ENCODE measurements at regions not wholly inside any gene's neighbourhood (a gene's known extent, or its start where the extent isn't known, plus 50 kb on each side); places are given as distances from the start of the nearest gene placed in this dataset.

GRCh38 chr5:152855441-152855840 lies 450.4 kb upstream of the NMUR2 start:
- no peak overlapping the region for H3K4me3 ChIP-seq (ENCODE audit: low read depth, low read length)
- no peaks in the 10 kb centered on the region for H3K36me3 ChIP-seq (replicated peaks)
- in situ Hi-C loops (cut with HindIII; ENCODE audit: low pct_ligation_motif_present, low sequenced_read_pairs), result no loop called here
- H3K27ac ChIP-seq, result no peak overlapping the region
- TF ChIP-seq CTCF (IDR thresholded peaks at IDR 0.05; ENCODE audit: low read depth, low read length, missing control alignments), result no peak
- no peak for DNase-seq
- no peaks in the 10 kb centered on the region for H3K27me3 ChIP-seq (replicated peaks)

DNA sequence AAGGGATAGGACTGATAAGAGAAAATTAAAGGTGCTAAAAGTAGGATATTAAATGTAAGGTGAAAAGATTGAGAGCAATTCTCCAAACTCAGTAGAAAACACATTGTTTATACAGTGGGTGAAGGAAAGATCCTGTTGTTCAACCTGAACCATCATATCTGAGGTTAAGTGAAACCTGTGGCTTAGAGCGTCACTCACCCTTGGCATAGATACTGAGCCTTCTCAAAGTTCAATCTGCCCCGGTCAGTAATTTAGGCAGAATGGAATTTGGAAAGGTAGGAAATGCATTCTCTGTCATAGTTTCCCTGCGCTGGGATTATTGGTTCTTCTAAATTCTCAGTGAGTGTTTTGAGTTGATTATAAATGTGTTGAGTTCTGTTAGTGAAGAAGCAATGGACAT lies 456.2 kb upstream of the NMUR2 start:
- Histone ChIP-seq H3K4me3 (ENCODE audit: low read depth, low read length) (no peak overlapping the region), H3K27ac (no peak overlapping the region), H3K36me3 (replicated peaks) (no peaks in the 10 kb centered on the region), H3K27me3 (replicated peaks) (no peaks in the 10 kb centered on the region)
- in situ Hi-C loops (cut with HindIII; ENCODE audit: low pct_ligation_motif_present, low sequenced_read_pairs), result no loop called here
- TF ChIP-seq CTCF (IDR thresholded peaks at IDR 0.05; ENCODE audit: low read depth, low read length, missing control alignments), result no peak
- DNase-seq, result no peak

DNA sequence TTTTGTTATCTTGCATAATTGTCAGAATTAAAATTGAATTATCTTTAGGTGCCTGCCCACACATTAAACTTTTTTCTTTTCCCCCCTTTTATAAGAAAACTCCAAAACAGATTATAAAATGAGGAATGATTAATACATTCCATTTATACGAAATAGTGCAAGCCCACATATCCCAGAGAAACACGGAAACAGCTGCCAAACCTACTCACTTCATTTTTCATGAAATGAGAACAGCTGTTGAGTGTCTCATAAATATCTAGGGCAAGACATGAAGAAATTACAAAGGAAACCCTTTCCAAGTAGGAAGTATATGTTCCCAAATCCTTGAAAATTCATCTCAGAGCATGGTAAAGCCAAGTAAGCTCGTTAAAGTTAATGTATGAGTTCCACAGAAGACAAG lies 459.4 kb upstream of the NMUR2 start:
- H3K27ac ChIP-seq, result no peak overlapping the region
- no peak for DNase-seq
- in situ Hi-C loops (cut with HindIII; ENCODE audit: low pct_ligation_motif_present, low sequenced_read_pairs), result no loop called here
- no peaks in the 10 kb centered on the region for H3K36me3 ChIP-seq (replicated peaks)
- H3K27me3 ChIP-seq (replicated peaks), result no peaks in the 10 kb centered on the region
- TF ChIP-seq CTCF (IDR thresholded peaks at IDR 0.05; ENCODE audit: low read depth, low read length, missing control alignments), result no peak
- no peak overlapping the region for H3K4me3 ChIP-seq (ENCODE audit: low read depth, low read length)

- no peak overlapping the region for H3K27ac ChIP-seq
- no peak for TF ChIP-seq CTCF (IDR thresholded peaks at IDR 0.05; ENCODE audit: low read depth, low read length, missing control alignments)
- in situ Hi-C loops (cut with HindIII; ENCODE audit: low pct_ligation_motif_present, low sequenced_read_pairs), result no loop called here
- H3K4me3 ChIP-seq (ENCODE audit: low read depth, low read length), result no peak overlapping the region
- H3K36me3 ChIP-seq (replicated peaks), result no peaks in the 10 kb centered on the region
- DNase-seq, result no peak
- no peaks in the 10 kb centered on the region for H3K27me3 ChIP-seq (replicated peaks)
These were observed 459.9 kb upstream of the NMUR2 start for GRCh38 chr5:152864991-152865390.

DNA sequence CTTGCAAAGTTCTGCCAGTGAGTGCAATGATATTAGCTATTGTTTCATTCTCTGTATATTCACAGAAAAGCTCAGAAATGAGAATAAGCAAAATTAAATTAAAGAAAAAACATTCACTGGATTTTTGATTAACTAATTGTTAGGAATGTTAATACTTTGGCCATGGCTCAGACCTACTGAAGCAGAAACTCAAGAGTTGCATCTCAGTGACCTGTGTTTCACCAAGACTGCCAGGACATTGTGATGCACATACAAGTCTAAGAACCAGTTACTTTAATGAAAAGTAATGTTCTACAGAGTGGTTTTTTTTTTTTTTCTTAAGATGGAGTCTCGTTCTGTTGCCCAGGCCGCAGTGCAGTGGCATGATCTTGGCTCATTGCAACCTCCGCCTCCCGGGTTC lies 464.9 kb upstream of the NMUR2 start:
- no peak for TF ChIP-seq CTCF (IDR thresholded peaks at IDR 0.05; ENCODE audit: low read depth, low read length, missing control alignments)
- H3K27ac ChIP-seq, result no peak overlapping the region
- no peak overlapping the region for H3K4me3 ChIP-seq (ENCODE audit: low read depth, low read length)
- no peaks in the 10 kb centered on the region for H3K27me3 ChIP-seq (replicated peaks)
- in situ Hi-C loops (cut with HindIII; ENCODE audit: low pct_ligation_motif_present, low sequenced_read_pairs), result no loop called here
- no peaks in the 10 kb centered on the region for H3K36me3 ChIP-seq (replicated peaks)
- no peak for DNase-seq

- no peak for TF ChIP-seq CTCF (IDR thresholded peaks at IDR 0.05; ENCODE audit: low read depth, low read length, missing control alignments)
- no peak overlapping the region for H3K4me3 ChIP-seq (ENCODE audit: low read depth, low read length)
- in situ Hi-C loops (cut with HindIII; ENCODE audit: low pct_ligation_motif_present, low sequenced_read_pairs), result no loop called here
- H3K27ac ChIP-seq, result no peak overlapping the region
- no peaks in the 10 kb centered on the region for H3K27me3 ChIP-seq (replicated peaks)
- no peak for DNase-seq
- no peaks in the 10 kb centered on the region for H3K36me3 ChIP-seq (replicated peaks)
These were observed 477.5 kb upstream of the NMUR2 start for GRCh38 chr5:152882621-152883020.

Data from brain microvascular endothelial cell (primary cell).